ENCODE measurements at regions not wholly inside any gene's neighbourhood (a gene's known extent, or its start where the extent isn't known, plus 50 kb on each side); places are given as distances from the start of the nearest gene placed in this dataset.

GRCh38 chr11:70811483-70811882 lies 413.2 kb downstream of the CTTN start:
- TF ChIP-seq SP1 (IDR thresholded peaks at IDR 0.05) = no peak
- TF ChIP-seq HDGF (IDR thresholded peaks at IDR 0.05; ENCODE audit: borderline replicate concordance) = no peak
- TF ChIP-seq BHLHE40 (IDR thresholded peaks at IDR 0.05; ENCODE audit: borderline replicate concordance) = no peak
- no peak for TF ChIP-seq SUZ12 (IDR thresholded peaks at IDR 0.05)
- TF ChIP-seq CTBP1 (IDR thresholded peaks at IDR 0.05; ENCODE audit: borderline replicate concordance) = no peak
- DNase-seq (ENCODE audit: extremely low spot score) = no peak
- POLR2A ChIA-PET = no interaction called here
- CTCF ChIA-PET = interaction anchor here (0.6 kb wide), 1 partner anchor 15 kb away, joined by 3 read pairs; no protein-coding TSS in a partner anchor

- no peak for DNase-seq (ENCODE audit: extremely low spot score)
- ChIA-PET CTCF (interaction anchor here (0.6 kb wide), 1 partner anchor 15 kb away, joined by 3 read pairs; no protein-coding TSS in a partner anchor), POLR2A (no interaction called here)
- no peak for TF ChIP-seq FOXK2 (IDR thresholded peaks at IDR 0.05)
- TF ChIP-seq ARNT (IDR thresholded peaks at IDR 0.05) = no peak
- no peak for TF ChIP-seq ELF4 (IDR thresholded peaks at IDR 0.05)
- TF ChIP-seq SP1 (IDR thresholded peaks at IDR 0.05) = no peak
- TF ChIP-seq L3MBTL2 (conservative IDR thresholded peaks at IDR 0.05) = no peak
- TF ChIP-seq SUZ12 (IDR thresholded peaks at IDR 0.05) = no peak
- no peak for TF ChIP-seq BHLHE40 (IDR thresholded peaks at IDR 0.05; ENCODE audit: borderline replicate concordance)
- no peak for TF ChIP-seq NFRKB (IDR thresholded peaks at IDR 0.05)
- no peak for TF ChIP-seq ZNF384 (IDR thresholded peaks at IDR 0.05)
- TF ChIP-seq FOXA1 (IDR thresholded peaks at IDR 0.05) = no peak
- no peak for TF ChIP-seq FOXM1 (IDR thresholded peaks at IDR 0.05; ENCODE audit: borderline replicate concordance)
- TF ChIP-seq CTBP1 (IDR thresholded peaks at IDR 0.05; ENCODE audit: borderline replicate concordance) = no peak
- no peak for TF ChIP-seq LEF1 (IDR thresholded peaks at IDR 0.05; ENCODE audit: borderline replicate concordance)
- TF ChIP-seq HDGF (IDR thresholded peaks at IDR 0.05; ENCODE audit: borderline replicate concordance) = no peak
- TF ChIP-seq PKNOX1 (IDR thresholded peaks at IDR 0.05) = no peak
- no peak for TF ChIP-seq TARDBP (IDR thresholded peaks at IDR 0.05)
Observed at GRCh38 chr11:70811915-70812314, 413.6 kb downstream of the CTTN start.

- TF ChIP-seq SP1 (IDR thresholded peaks at IDR 0.05) = no peak
- no peak for TF ChIP-seq LEF1 (IDR thresholded peaks at IDR 0.05; ENCODE audit: borderline replicate concordance)
- TF ChIP-seq FOXM1 (IDR thresholded peaks at IDR 0.05; ENCODE audit: borderline replicate concordance) = no peak
- TF ChIP-seq SUZ12 (IDR thresholded peaks at IDR 0.05) = no peak
- TF ChIP-seq ZNF384 (IDR thresholded peaks at IDR 0.05) = no peak
- TF ChIP-seq ARNT (IDR thresholded peaks at IDR 0.05) = no peak
- no peak for TF ChIP-seq L3MBTL2 (conservative IDR thresholded peaks at IDR 0.05)
- no peak for TF ChIP-seq TARDBP (IDR thresholded peaks at IDR 0.05)
- TF ChIP-seq CTBP1 (IDR thresholded peaks at IDR 0.05; ENCODE audit: borderline replicate concordance) = no peak
- no peak for TF ChIP-seq PKNOX1 (IDR thresholded peaks at IDR 0.05)
- TF ChIP-seq BHLHE40 (IDR thresholded peaks at IDR 0.05; ENCODE audit: borderline replicate concordance) = no peak
- no peak for TF ChIP-seq NFRKB (IDR thresholded peaks at IDR 0.05)
- TF ChIP-seq FOXA1 (IDR thresholded peaks at IDR 0.05) = no peak
- DNase-seq (ENCODE audit: extremely low spot score) = no peak
- ChIA-PET POLR2A (no interaction called here), CTCF (no interaction called here)
Observed at GRCh38 chr11:70812472-70812871, 414.1 kb downstream of the CTTN start.

GRCh38 chr11:70813651-70814050 lies 415.3 kb downstream of the CTTN start:
- no peak for TF ChIP-seq CTBP1 (IDR thresholded peaks at IDR 0.05; ENCODE audit: borderline replicate concordance)
- no peak for TF ChIP-seq HDGF (IDR thresholded peaks at IDR 0.05; ENCODE audit: borderline replicate concordance)
- TF ChIP-seq BHLHE40 (IDR thresholded peaks at IDR 0.05; ENCODE audit: borderline replicate concordance) = no peak
- TF ChIP-seq NFRKB (IDR thresholded peaks at IDR 0.05) = no peak
- no peak for TF ChIP-seq FOXK2 (IDR thresholded peaks at IDR 0.05)
- no peak for TF ChIP-seq ELF4 (IDR thresholded peaks at IDR 0.05)
- TF ChIP-seq SUZ12 (IDR thresholded peaks at IDR 0.05) = no peak
- TF ChIP-seq FOXA1 (IDR thresholded peaks at IDR 0.05) = no peak
- no peak for TF ChIP-seq TARDBP (IDR thresholded peaks at IDR 0.05)
- TF ChIP-seq FOXM1 (IDR thresholded peaks at IDR 0.05; ENCODE audit: borderline replicate concordance) = no peak
- TF ChIP-seq ZNF384 (IDR thresholded peaks at IDR 0.05) = no peak
- TF ChIP-seq PKNOX1 (IDR thresholded peaks at IDR 0.05) = no peak
- TF ChIP-seq L3MBTL2 (conservative IDR thresholded peaks at IDR 0.05) = no peak
- TF ChIP-seq ARNT (IDR thresholded peaks at IDR 0.05) = no peak
- TF ChIP-seq SP1 (IDR thresholded peaks at IDR 0.05) = no peak
- no peak for TF ChIP-seq LEF1 (IDR thresholded peaks at IDR 0.05; ENCODE audit: borderline replicate concordance)
- no peak for DNase-seq (ENCODE audit: extremely low spot score)

GRCh38 chr11:70815485-70815832 lies 417.1 kb downstream of the CTTN start:
- no peak for DNase-seq (ENCODE audit: extremely low spot score)
- POLR2A ChIA-PET = no interaction called here
- CTCF ChIA-PET = interaction anchor here (1.2 kb wide), 1 partner anchor 109 kb away, joined by 4 read pairs; no protein-coding TSS in a partner anchor
- TF ChIP-seq CTBP1 (IDR thresholded peaks at IDR 0.05; ENCODE audit: borderline replicate concordance) = no peak
- no peak for TF ChIP-seq ZNF384 (IDR thresholded peaks at IDR 0.05)
- no peak for TF ChIP-seq ELF4 (IDR thresholded peaks at IDR 0.05)
- TF ChIP-seq TARDBP (IDR thresholded peaks at IDR 0.05) = no peak

More at GRCh38 chr11:70813651-70814050, 415.3 kb downstream of the CTTN start:
- ChIA-PET CTCF (no interaction called here), POLR2A (no interaction called here)

GRCh38 chr11:70816156-70816678 lies 417.9 kb downstream of the CTTN start:
- TF ChIP-seq NFRKB (IDR thresholded peaks at IDR 0.05) (no peak), BHLHE40 (IDR thresholded peaks at IDR 0.05; ENCODE audit: borderline replicate concordance) (no peak), HDGF (IDR thresholded peaks at IDR 0.05; ENCODE audit: borderline replicate concordance) (no peak), CTBP1 (IDR thresholded peaks at IDR 0.05; ENCODE audit: borderline replicate concordance) (no peak), L3MBTL2 (conservative IDR thresholded peaks at IDR 0.05) (no peak), LEF1 (IDR thresholded peaks at IDR 0.05; ENCODE audit: borderline replicate concordance) (no peak), ZNF384 (IDR thresholded peaks at IDR 0.05) (no peak), FOXA1 (IDR thresholded peaks at IDR 0.05) (no peak), FOXK2 (IDR thresholded peaks at IDR 0.05) (no peak), PKNOX1 (IDR thresholded peaks at IDR 0.05) (no peak), SP1 (IDR thresholded peaks at IDR 0.05) (no peak), FOXM1 (IDR thresholded peaks at IDR 0.05; ENCODE audit: borderline replicate concordance) (no peak), SUZ12 (IDR thresholded peaks at IDR 0.05) (no peak), ELF4 (IDR thresholded peaks at IDR 0.05) (no peak), ARNT (IDR thresholded peaks at IDR 0.05) (no peak), TARDBP (IDR thresholded peaks at IDR 0.05) (no peak)
- DNase-seq (ENCODE audit: extremely low spot score) = no peak
- ChIA-PET POLR2A (no interaction called here), CTCF (interaction anchor here (1.2 kb wide), 1 partner anchor 110 kb away, joined by 4 read pairs; no protein-coding TSS in a partner anchor)

Data from HEK293T (cell line).